HG02870 (cell line): ENCODE measurements at regions not wholly inside any gene's neighbourhood (a gene's known extent, or its start where the extent isn't known, plus 50 kb on each side); places are given as distances from the start of the nearest gene placed in this dataset.
A peak's percentile ranks its signal among the peaks of the same experiment; 100 is the strongest.
"Not testable (repeated sequence)": the region's sequence is repeated elsewhere in the genome, so short reads cannot be mapped to it uniquely, and the experiment has no call there.

ENCODE experiments used
- ATAC-seq: cut with Tn5 transposase; IDR thresholded peaks from one replicate; pipeline ENCODE4 v1.9.1; 2021; ENCODE audit warnings: mild to moderate bottlenecking, moderate library complexity; ENCODE audit not compliant: unreplicated experiment

GRCh38 chrX:28205905-28206304 is 224.7 kb upstream of the DCAF8L1 start:
- ATAC-seq: no peak

GRCh38 chrX:28205126-28205525 is 223.9 kb upstream of the DCAF8L1 start:
- no peak for ATAC-seq

GRCh38 chrX:28189011-28189410 is 207.8 kb upstream of the DCAF8L1 start:
- no peak for ATAC-seq

- ATAC-seq: no peak
These were observed 207.3 kb upstream of the DCAF8L1 start for GRCh38 chrX:28188526-28188925.

GRCh38 chrX:28180096-28180495 is 198.8 kb upstream of the DCAF8L1 start:
- no peak for ATAC-seq

GRCh38 chrX:28178206-28178605 is 197.0 kb upstream of the DCAF8L1 start:
- ATAC-seq: no peak

- no peak for ATAC-seq
These were observed 196.0 kb upstream of the DCAF8L1 start for GRCh38 chrX:28177202-28177601.

GRCh38 chrX:28170713-28171112 is 189.5 kb upstream of the DCAF8L1 start:
- ATAC-seq: no peak

- ATAC-seq: no peak
These were observed 176.9 kb upstream of the DCAF8L1 start for GRCh38 chrX:28158019-28158777.

GRCh38 chrX:28152263-28152662 is 171.0 kb upstream of the DCAF8L1 start:
- ATAC-seq: not testable (repeated sequence)

GRCh38 chrX:28135378-28136047 is 154.3 kb upstream of the DCAF8L1 start:
- ATAC-seq: no peak

GRCh38 chrX:28133763-28134162 is 152.5 kb upstream of the DCAF8L1 start:
- peak; percentile 66 for ATAC-seq

- no peak for ATAC-seq
These were observed 146.4 kb upstream of the DCAF8L1 start for GRCh38 chrX:28127662-28128061.

- ATAC-seq: no peak
These were observed 145.6 kb upstream of the DCAF8L1 start for GRCh38 chrX:28126886-28127285.

- ATAC-seq: no peak
These were observed 143.2 kb upstream of the DCAF8L1 start for GRCh38 chrX:28124416-28124815.

- ATAC-seq: not testable (repeated sequence)
These were observed 139.5 kb upstream of the DCAF8L1 start for GRCh38 chrX:28120580-28121245.

GRCh38 chrX:28120072-28120471 is 138.8 kb upstream of the DCAF8L1 start:
- no peak for ATAC-seq

GRCh38 chrX:28108186-28108945 is 127.1 kb upstream of the DCAF8L1 start:
- ATAC-seq: no peak

GRCh38 chrX:28099166-28099565 is 117.9 kb upstream of the DCAF8L1 start:
- no peak for ATAC-seq

- ATAC-seq: no peak
These were observed 104.4 kb upstream of the DCAF8L1 start for GRCh38 chrX:28085653-28086052.

- ATAC-seq: no peak
These were observed 77.7 kb upstream of the DCAF8L1 start for GRCh38 chrX:28058901-28059300.
